ENCODE measurements at regions not wholly inside any gene's neighbourhood (a gene's known extent, or its start where the extent isn't known, plus 50 kb on each side); places are given as distances from the start of the nearest gene placed in this dataset.

DNA sequence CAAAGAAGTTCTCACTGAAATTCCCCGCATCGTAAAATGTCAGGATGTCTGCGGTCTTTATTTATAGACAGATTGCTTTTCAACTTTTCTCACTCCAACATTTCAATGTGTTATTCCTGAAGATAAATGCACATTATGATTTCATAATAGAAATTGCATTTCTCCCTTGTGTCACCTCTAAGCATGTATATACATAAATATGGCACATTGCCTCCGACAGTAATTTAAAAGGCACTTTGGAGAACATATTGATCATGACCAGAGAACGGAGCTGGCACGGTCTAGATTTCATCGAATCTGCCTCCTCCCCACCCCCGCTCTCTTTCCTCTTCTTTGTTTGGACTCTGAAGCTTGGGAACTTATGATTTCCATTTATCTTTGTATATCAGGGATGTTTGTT, 54.9 kb upstream of the IGSF21 start:
- TF ChIP-seq CTCF (IDR thresholded peaks at IDR 0.05; ENCODE audit: insufficient read depth, low read length, poor library complexity, severe bottlenecking) (no peak), EZH2phosphoT487 (conservative IDR thresholded peaks at IDR 0.05; ENCODE audit: low read length) (no peak)

All from SU-DHL-6 (cell line).